H9 (cell line): ENCODE measurements at regions not wholly inside any gene's neighbourhood (a gene's known extent, or its start where the extent isn't known, plus 50 kb on each side); places are given as distances from the start of the nearest gene placed in this dataset.

Experiments
- DNase-seq: peaks from one replicate; pipeline ENCODE4 v3.0.0-alpha.2; 2017
- H2AFZ ChIP-seq: one replicate; pipeline ENCODE4 v1.6.1; 2013; ENCODE audit warnings: mild to moderate bottlenecking, low read length, control low read depth, moderate library complexity
- H2AK5ac ChIP-seq: 2 replicates; pipeline ENCODE4 v1.6.1; 2013; ENCODE audit warnings: low read length, control low read depth, mixed read lengths; ENCODE audit not compliant: insufficient read length
- H2BK120ac ChIP-seq: one replicate; pipeline ENCODE4 v1.6.1; 2013; ENCODE audit warnings: low read depth, mild to moderate bottlenecking, low read length, control low read depth, inconsistent platforms; ENCODE audit not compliant: poor library complexity, severe bottlenecking
- H2BK12ac ChIP-seq: 2 replicates; pipeline ENCODE4 v1.6.1; 2013; ENCODE audit warnings: low read length, control low read depth, mixed read lengths, low read depth; ENCODE audit not compliant: insufficient read length
- H2BK15ac ChIP-seq: 2 replicates; pipeline ENCODE4 v1.6.1; 2013; ENCODE audit warnings: low read depth, low read length, control low read depth
- H2BK20ac ChIP-seq: one replicate; pipeline ENCODE4 v1.6.1; 2013; ENCODE audit warnings: low read depth, mild to moderate bottlenecking, low read length, control low read depth, inconsistent platforms; ENCODE audit not compliant: poor library complexity, severe bottlenecking
- H2BK5ac ChIP-seq: 2 replicates; pipeline ENCODE4 v1.6.1; 2013; ENCODE audit warnings: low read length, control low read depth, mixed read lengths; ENCODE audit not compliant: insufficient read length
- H3K14ac ChIP-seq: 2 replicates; pipeline ENCODE4 v1.6.1; 2013; ENCODE audit warnings: low read length, control low read depth; ENCODE audit not compliant: insufficient read depth
- H3K18ac ChIP-seq: 2 replicates; pipeline ENCODE4 v1.6.1; 2013; ENCODE audit warnings: low read depth, mild to moderate bottlenecking, mixed read lengths, low read length, control low read depth; ENCODE audit not compliant: insufficient read length
- H3K23ac ChIP-seq: 2 replicates; pipeline ENCODE4 v1.6.1; 2013; ENCODE audit warnings: low read length, control low read depth, mixed read lengths, low read depth; ENCODE audit not compliant: insufficient read length
- H3K23me2 ChIP-seq: 2 replicates; pipeline ENCODE4 v1.6.1; 2013; ENCODE audit warnings: low read depth, mild to moderate bottlenecking, mixed read lengths, low read length, control low read depth; ENCODE audit not compliant: insufficient read length, poor library complexity, severe bottlenecking
- H3K27ac ChIP-seq: 2 replicates; pipeline ENCODE4 v1.5.1; 2013; ENCODE audit warnings: low read length, control low read depth, mixed read lengths, low read depth; ENCODE audit not compliant: insufficient read length
- H3K27me3 ChIP-seq: 2 replicates; pipeline ENCODE4 v1.6.1; 2013; ENCODE audit warnings: low read length, control low read depth, inconsistent platforms; ENCODE audit not compliant: insufficient read depth
- H3K4ac ChIP-seq: 2 replicates; pipeline ENCODE4 v1.6.1; 2013; ENCODE audit warnings: low read depth, mild to moderate bottlenecking, control low read depth, inconsistent platforms, low read length, moderate library complexity
- H3K4me1 ChIP-seq: 2 replicates; pipeline ENCODE4 v1.6.1; 2013; ENCODE audit warnings: low read length, control low read depth, inconsistent platforms; ENCODE audit not compliant: insufficient read depth
- H3K4me2 ChIP-seq: 2 replicates; pipeline ENCODE4 v1.6.1; 2013; ENCODE audit warnings: low read length, control low read depth, mixed read lengths; ENCODE audit not compliant: insufficient read length, insufficient read depth
- H3K56ac ChIP-seq: 2 replicates; pipeline ENCODE4 v1.6.1; 2013; ENCODE audit warnings: low read depth, mild to moderate bottlenecking, mixed read lengths, low read length, control low read depth; ENCODE audit not compliant: insufficient read length
- H3K79me1 ChIP-seq: 2 replicates; pipeline ENCODE4 v1.6.1; 2013; ENCODE audit warnings: low read depth, mild to moderate bottlenecking, moderate library complexity, low read length, control low read depth, inconsistent platforms; ENCODE audit not compliant: insufficient read depth, poor library complexity, severe bottlenecking
- H3K79me2 ChIP-seq: 2 replicates; pipeline ENCODE4 v1.6.1; 2013; ENCODE audit warnings: low read length, control low read depth, inconsistent platforms; ENCODE audit not compliant: insufficient read depth
- H3K9ac ChIP-seq: 2 replicates; pipeline ENCODE4 v1.6.1; 2013; ENCODE audit warnings: low read length, control low read depth, mixed read lengths; ENCODE audit not compliant: insufficient read length; ENCODE audit errors: extremely low read depth
- H3K9me3 ChIP-seq: one replicate; pipeline ENCODE4 v1.6.1; 2013; ENCODE audit warnings: low read depth, low read length, inconsistent platforms; ENCODE audit not compliant: control insufficient read depth
- H3T11ph ChIP-seq: one replicate; pipeline ENCODE4 v1.6.1; 2013; ENCODE audit warnings: mild to moderate bottlenecking, low read length, control low read depth, inconsistent platforms
- H4K20me1 ChIP-seq: one replicate; pipeline ENCODE4 v1.6.1; 2013; ENCODE audit not compliant: control insufficient read depth, insufficient read length, insufficient read depth
- H4K5ac ChIP-seq: 2 replicates; pipeline ENCODE4 v1.6.1; 2013; ENCODE audit warnings: low read depth, mild to moderate bottlenecking, mixed read lengths, low read length, control low read depth; ENCODE audit not compliant: insufficient read length
- H4K8ac ChIP-seq: replicated peaks from 2 replicates; pipeline ENCODE4 v1.6.1; 2013; ENCODE audit warnings: low read length, control low read depth, mixed read lengths, low read depth; ENCODE audit not compliant: insufficient read length
- H4K91ac ChIP-seq: 2 replicates; pipeline ENCODE4 v1.6.1; 2013; ENCODE audit warnings: low read depth, mild to moderate bottlenecking, moderate library complexity, mixed read lengths, low read length, control low read depth; ENCODE audit not compliant: insufficient read length
- H3K27ac Mint-ChIP-seq, 3 experiments: 2 replicates in 2 of 3; 3 replicates in 1 of 3; pipeline ENCODE4 v1.8.0; 2020 to 2021; ENCODE audit warnings: mixed read lengths in 3 of 3, mild to moderate bottlenecking in 1 of 3, moderate library complexity in 1 of 3
- H3K27me3 Mint-ChIP-seq: 2 replicates; pipeline ENCODE4 v1.8.0; 2021; ENCODE audit warnings: low read depth, mild to moderate bottlenecking, moderate library complexity, mixed read lengths
- H3K36me3 Mint-ChIP-seq, 3 experiments: 2 replicates in 2 of 3; 3 replicates in 1 of 3; pipeline ENCODE4 v1.8.0; 2020 to 2021; ENCODE audit warnings: low read depth in 3 of 3, mixed read lengths in 3 of 3; ENCODE audit not compliant: insufficient read depth in 1 of 3
- H3K4me1 Mint-ChIP-seq, 2 experiments: 2 replicates each; pipeline ENCODE4 v1.8.0; 2020; ENCODE audit warnings: mixed read lengths in 2 of 2
- H3K4me3 Mint-ChIP-seq, 2 experiments: 2 replicates in 1 of 2; 3 replicates in 1 of 2; pipeline ENCODE4 v1.8.0; 2020 to 2021; ENCODE audit warnings: mild to moderate bottlenecking in 2 of 2, mixed read lengths in 2 of 2, moderate library complexity in 1 of 2
- H3K9me3 Mint-ChIP-seq, 2 experiments: 2 replicates in 1 of 2; 3 replicates in 1 of 2; pipeline ENCODE4 v1.8.0; 2020; ENCODE audit warnings: mild to moderate bottlenecking in 2 of 2, mixed read lengths in 2 of 2, moderate library complexity in 1 of 2
- CTCF ChIP-seq: fragments of 200-600 bp; sonication (generic); conservative IDR thresholded peaks from 3 replicates; pipeline ENCODE4 v1.8.0; 2021; ENCODE audit warnings: antibody characterized with exemption, mild to moderate bottlenecking
- WGBS: extraction: QIAGEN DNeasy Blood & Tissue Kit; methylation state at CpG from one replicate; pipeline ENCODE4 v1.1.7; 2013; ENCODE audit warnings: missing lambda C conversion rate, low lambda C conversion rate, mixed read lengths; ENCODE audit not compliant: insufficient read length; ENCODE audit errors: extremely low coverage; 5-methylcytosine and 5-hydroxymethylcytosine counted together

DNA sequence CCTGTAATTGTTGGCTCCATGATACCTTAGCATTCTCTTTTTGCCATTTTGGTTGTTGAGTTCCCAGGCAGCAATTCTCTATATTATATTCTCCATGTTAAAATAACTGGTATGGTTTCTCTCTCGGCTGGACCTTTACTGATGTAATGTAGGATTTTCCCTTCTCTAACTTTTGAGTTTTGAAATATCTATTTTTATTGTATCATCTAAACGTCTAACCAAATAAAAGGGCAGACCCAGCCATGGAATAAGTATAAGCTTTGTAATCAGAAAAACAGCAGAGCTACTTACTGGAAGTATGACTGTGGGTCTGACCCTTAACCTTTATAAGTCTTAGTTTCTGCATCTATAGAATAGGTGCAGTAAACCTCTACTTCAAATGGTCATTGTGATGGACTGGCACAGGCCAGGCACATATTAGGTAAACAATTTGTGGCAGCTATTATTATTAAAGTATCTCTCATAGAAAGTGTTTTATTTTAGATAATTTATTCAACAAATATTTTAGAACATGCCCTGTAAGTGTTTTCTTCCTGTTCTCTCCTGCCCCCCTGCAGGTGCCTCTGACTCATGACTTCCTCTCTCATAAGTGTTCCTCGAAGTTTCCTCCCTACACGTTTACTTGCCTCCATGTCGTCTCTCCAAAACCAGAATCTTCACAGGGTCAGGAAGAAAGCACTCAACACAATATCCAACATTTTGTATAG is 224.9 kb upstream of the FGGY start:
- Histone ChIP-seq H2BK120ac (no peak overlapping the region), H3K4me2 (peak overlapping the region; percentile 2), H3K79me2 (no peaks in the 10 kb centered on the region), H2BK15ac (no peak overlapping the region), H2AK5ac (no peak overlapping the region), H4K91ac (no peak overlapping the region), H3K27me3 (no peaks in the 10 kb centered on the region), H3K79me1 (no peaks in the 10 kb centered on the region), H3K4me1 (peaks cover 7% of the 10 kb centered on the region), H3K14ac (no peak overlapping the region), H3K9me3 (no peaks in the 10 kb centered on the region), H2AFZ (no peak overlapping the region), H2BK12ac (no peak overlapping the region), H3K23me2 (peaks cover 4% of the 10 kb centered on the region), H3K23ac (no peak overlapping the region), H3K9ac (no peak overlapping the region), H4K20me1 (no peaks in the 10 kb centered on the region), H3K27ac (peak overlapping the region; percentile 22), H2BK5ac (no peak overlapping the region), H3K4ac (no peak overlapping the region), H4K5ac (no peak overlapping the region), H3K56ac (no peak overlapping the region), H3T11ph (no peak overlapping the region), H4K8ac (no peak overlapping the region), H3K18ac (no peak overlapping the region), H2BK20ac (no peak overlapping the region)
- H3K4me1 Mint-ChIP-seq, result peaks cover 61 to 63% of the 10 kb centered on the region in 2 experiments
- peak overlapping the region in 1 of 2 experiments; percentile 11; a peak in 3 of 5 replicates for H3K4me3 Mint-ChIP-seq
- peak overlapping the region; percentile 63 to 84 (median 79) for H3K27ac Mint-ChIP-seq
- H3K27me3 Mint-ChIP-seq, result no peaks in the 10 kb centered on the region
- no peak for TF ChIP-seq CTCF
- H3K9me3 Mint-ChIP-seq, result no peaks in the 10 kb centered on the region
- DNase-seq, result no peak
- WGBS, result no CpG with 5 or more reads among the region's 5 CpGs
- H3K36me3 Mint-ChIP-seq, result no peaks in the 10 kb centered on the region
